Upper lobe of right lung (tissue), 1 donor: ENCODE measurements at regions not wholly inside any gene's neighbourhood (a gene's known extent, or its start where the extent isn't known, plus 50 kb on each side); places are given as distances from the start of the nearest gene placed in this dataset.

Experiments
- ATAC-seq: fragments of 200-7000 bp; cut with Tn5 transposase; one replicate; pipeline ENCODE4 v1.9.1; 2020; ENCODE audit warnings: mild to moderate bottlenecking, moderate library complexity
- DNase-seq: peaks from one replicate; pipeline ENCODE4 v3.0.0-alpha.2; 2020
- H3K27ac ChIP-seq: fragments of 200-600 bp; one replicate; pipeline ENCODE4 v1.8.0; 2022
- H3K27me3 ChIP-seq: fragments of 200-600 bp; one replicate; pipeline ENCODE4 v1.8.0; 2022; ENCODE audit warnings: mild to moderate bottlenecking
- H3K36me3 ChIP-seq: fragments of 200-600 bp; one replicate; pipeline ENCODE4 v1.8.0; 2022
- H3K4me1 ChIP-seq: fragments of 200-600 bp; one replicate; pipeline ENCODE4 v1.8.0; 2022
- H3K4me3 ChIP-seq: fragments of 200-600 bp; one replicate; pipeline ENCODE4 v1.8.0; 2022; ENCODE audit warnings: mild to moderate bottlenecking
- H3K9me3 ChIP-seq: fragments of 200-600 bp; one replicate; pipeline ENCODE4 v1.8.0; 2022
- intact Hi-C: fragments of 100-400 bp; cut with DNase I; formaldehyde crosslinking; loops from one replicate; pipeline ENCODE4 v1.11.0; 2022
- TF ChIP-seq, protein P1 (sequence below): fragments of 200-600 bp; IDR thresholded peaks from one replicate; pipeline ENCODE4 v1.8.0; 2022; ENCODE audit warnings: antibody characterized with exemption
- donor health status: DM: no; HTN: yes; CAD: no; lungs with severe emphysema.

GRCh38 chr18:31232775-31233424 lies 70.2 kb upstream of the DSC1 start:
- TF ChIP-seq, protein P1, sequence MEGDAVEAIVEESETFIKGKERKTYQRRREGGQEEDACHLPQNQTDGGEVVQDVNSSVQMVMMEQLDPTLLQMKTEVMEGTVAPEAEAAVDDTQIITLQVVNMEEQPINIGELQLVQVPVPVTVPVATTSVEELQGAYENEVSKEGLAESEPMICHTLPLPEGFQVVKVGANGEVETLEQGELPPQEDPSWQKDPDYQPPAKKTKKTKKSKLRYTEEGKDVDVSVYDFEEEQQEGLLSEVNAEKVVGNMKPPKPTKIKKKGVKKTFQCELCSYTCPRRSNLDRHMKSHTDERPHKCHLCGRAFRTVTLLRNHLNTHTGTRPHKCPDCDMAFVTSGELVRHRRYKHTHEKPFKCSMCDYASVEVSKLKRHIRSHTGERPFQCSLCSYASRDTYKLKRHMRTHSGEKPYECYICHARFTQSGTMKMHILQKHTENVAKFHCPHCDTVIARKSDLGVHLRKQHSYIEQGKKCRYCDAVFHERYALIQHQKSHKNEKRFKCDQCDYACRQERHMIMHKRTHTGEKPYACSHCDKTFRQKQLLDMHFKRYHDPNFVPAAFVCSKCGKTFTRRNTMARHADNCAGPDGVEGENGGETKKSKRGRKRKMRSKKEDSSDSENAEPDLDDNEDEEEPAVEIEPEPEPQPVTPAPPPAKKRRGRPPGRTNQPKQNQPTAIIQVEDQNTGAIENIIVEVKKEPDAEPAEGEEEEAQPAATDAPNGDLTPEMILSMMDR, result no peak
- intact Hi-C loops, result no loop called here
- H3K27me3 ChIP-seq, result no peaks in the 10 kb centered on the region
- no peaks in the 10 kb centered on the region for H3K4me1 ChIP-seq
- DNase-seq (no peak), ATAC-seq (no peak)
- H3K36me3 ChIP-seq, result no peaks in the 10 kb centered on the region
- no peak overlapping the region for H3K4me3 ChIP-seq
- H3K9me3 ChIP-seq, result no peaks in the 10 kb centered on the region
- no peak overlapping the region for H3K27ac ChIP-seq

DNA sequence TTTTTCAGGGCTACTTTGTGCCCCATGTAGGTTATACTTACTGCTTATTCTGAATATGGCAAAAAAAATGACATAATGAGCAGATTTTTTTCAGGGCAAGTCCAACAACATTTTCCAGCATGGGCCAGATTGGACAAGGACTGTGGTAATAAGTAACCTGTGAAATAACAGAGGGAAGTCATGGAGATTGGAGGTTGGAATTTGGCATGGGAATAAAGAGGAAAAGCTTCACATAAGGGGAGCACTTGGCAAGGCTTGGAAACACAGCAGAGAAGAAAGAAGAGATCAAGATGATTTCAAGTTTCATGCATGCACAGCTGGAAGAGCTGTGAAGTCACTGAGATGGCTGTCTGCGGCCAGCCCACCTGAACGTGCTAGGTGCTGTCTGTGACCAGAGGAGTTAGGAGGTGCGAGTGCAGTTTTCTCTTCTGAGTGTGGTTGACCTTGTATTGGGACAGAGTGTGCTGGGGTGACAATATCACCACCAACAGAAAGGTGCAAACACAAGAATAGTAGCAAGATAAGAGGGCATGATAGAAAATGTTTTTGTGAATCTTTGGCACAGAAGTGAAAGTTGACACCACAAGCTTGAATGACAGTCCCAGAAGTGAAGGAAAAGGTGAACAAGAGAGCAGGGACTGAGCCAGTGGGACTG lies 71.1 kb upstream of the DSC1 start:
- TF ChIP-seq, protein P1, result no peak
- H3K27ac ChIP-seq, result no peak overlapping the region
- H3K4me3 ChIP-seq, result no peak overlapping the region
- ATAC-seq (no peak), DNase-seq (no peak)
- H3K36me3 ChIP-seq, result no peaks in the 10 kb centered on the region
- H3K9me3 ChIP-seq, result no peaks in the 10 kb centered on the region
- no peaks in the 10 kb centered on the region for H3K27me3 ChIP-seq
- no peaks in the 10 kb centered on the region for H3K4me1 ChIP-seq
- intact Hi-C loops, result no loop called here

DNA sequence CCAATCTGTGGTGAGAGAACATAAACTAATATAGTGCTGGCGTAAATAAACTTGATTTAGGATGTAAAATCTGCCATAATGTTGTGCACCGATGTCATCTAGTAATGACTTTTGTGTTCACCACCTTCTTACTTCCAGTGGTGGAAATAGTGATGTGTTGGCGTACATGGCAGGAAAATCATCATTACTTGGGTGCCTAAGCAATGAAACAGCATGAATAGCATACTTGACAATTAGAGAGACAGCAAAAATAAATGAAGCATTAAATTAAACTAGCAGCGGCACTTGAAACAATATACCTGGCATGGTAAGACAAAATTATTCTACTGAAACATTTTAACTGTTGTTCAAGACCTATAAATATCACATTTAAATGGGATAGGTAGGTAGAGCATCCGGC lies 73.2 kb upstream of the DSC1 start:
- Histone ChIP-seq H3K36me3 (no peaks in the 10 kb centered on the region), H3K9me3 (no peaks in the 10 kb centered on the region), H3K27me3 (no peaks in the 10 kb centered on the region), H3K4me1 (no peaks in the 10 kb centered on the region), H3K27ac (no peak overlapping the region), H3K4me3 (no peak overlapping the region)
- TF ChIP-seq, protein P1, result no peak
- intact Hi-C loops, result no loop called here
- no peak for ATAC-seq
- DNase-seq, result no peak

GRCh38 chr18:31237142-31237541 lies 74.5 kb upstream of the DSC1 start:
- H3K4me1 ChIP-seq, result no peaks in the 10 kb centered on the region
- no peak overlapping the region for H3K27ac ChIP-seq
- TF ChIP-seq, protein P1, result no peak
- H3K4me3 ChIP-seq, result no peak overlapping the region
- no peak for ATAC-seq
- no peaks in the 10 kb centered on the region for H3K9me3 ChIP-seq
- intact Hi-C loops, result no loop called here
- no peaks in the 10 kb centered on the region for H3K36me3 ChIP-seq
- no peaks in the 10 kb centered on the region for H3K27me3 ChIP-seq
- DNase-seq, result no peak

GRCh38 chr18:31241425-31241824 lies 76.5 kb upstream of the DSG1 start:
- TF ChIP-seq, protein P1, result no peak
- ATAC-seq, result no peak
- intact Hi-C loops, result no loop called here
- no peaks in the 10 kb centered on the region for H3K9me3 ChIP-seq
- H3K36me3 ChIP-seq, result no peaks in the 10 kb centered on the region
- no peaks in the 10 kb centered on the region for H3K27me3 ChIP-seq
- H3K27ac ChIP-seq, result no peak overlapping the region
- no peaks in the 10 kb centered on the region for H3K4me1 ChIP-seq
- H3K4me3 ChIP-seq, result no peak overlapping the region
- DNase-seq, result no peak
